ENCODE measurements at regions not wholly inside any gene's neighbourhood (a gene's known extent, or its start where the extent isn't known, plus 50 kb on each side); places are given as distances from the start of the nearest gene placed in this dataset.

GRCh38 chr7:46164629-46165028 is 243.6 kb upstream of the IGFBP3 start:
- TF ChIP-seq, protein P1, sequence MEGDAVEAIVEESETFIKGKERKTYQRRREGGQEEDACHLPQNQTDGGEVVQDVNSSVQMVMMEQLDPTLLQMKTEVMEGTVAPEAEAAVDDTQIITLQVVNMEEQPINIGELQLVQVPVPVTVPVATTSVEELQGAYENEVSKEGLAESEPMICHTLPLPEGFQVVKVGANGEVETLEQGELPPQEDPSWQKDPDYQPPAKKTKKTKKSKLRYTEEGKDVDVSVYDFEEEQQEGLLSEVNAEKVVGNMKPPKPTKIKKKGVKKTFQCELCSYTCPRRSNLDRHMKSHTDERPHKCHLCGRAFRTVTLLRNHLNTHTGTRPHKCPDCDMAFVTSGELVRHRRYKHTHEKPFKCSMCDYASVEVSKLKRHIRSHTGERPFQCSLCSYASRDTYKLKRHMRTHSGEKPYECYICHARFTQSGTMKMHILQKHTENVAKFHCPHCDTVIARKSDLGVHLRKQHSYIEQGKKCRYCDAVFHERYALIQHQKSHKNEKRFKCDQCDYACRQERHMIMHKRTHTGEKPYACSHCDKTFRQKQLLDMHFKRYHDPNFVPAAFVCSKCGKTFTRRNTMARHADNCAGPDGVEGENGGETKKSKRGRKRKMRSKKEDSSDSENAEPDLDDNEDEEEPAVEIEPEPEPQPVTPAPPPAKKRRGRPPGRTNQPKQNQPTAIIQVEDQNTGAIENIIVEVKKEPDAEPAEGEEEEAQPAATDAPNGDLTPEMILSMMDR (conservative IDR thresholded peaks at IDR 0.05; ENCODE audit: low read depth, low read length): no peak
- no peak for DNase-seq (ENCODE audit: low read depth)
- H3K4me3 ChIP-seq (ENCODE audit: low read length): no peak overlapping the region

DNA sequence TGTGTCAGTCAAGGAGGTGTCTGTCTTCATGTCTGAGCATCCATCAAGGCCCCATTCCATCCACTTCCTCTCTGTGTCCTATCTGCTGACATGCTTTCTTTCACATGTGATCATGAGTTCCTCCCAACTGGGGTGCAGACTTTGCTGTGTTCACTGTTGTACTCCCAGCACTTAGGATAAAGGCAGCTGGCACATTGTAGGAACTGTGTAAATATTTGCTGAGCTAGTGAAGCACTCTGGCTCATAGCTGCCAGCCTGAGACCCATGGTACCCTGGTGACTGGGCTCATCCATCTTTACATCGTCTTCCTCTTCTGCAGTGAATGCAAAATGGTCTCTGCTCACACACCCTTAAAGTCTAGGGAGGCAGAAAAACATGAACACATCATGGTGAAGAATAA is 242.2 kb upstream of the IGFBP3 start:
- DNase-seq (ENCODE audit: low read depth): no peak
- TF ChIP-seq, protein P1 (conservative IDR thresholded peaks at IDR 0.05; ENCODE audit: low read depth, low read length): no peak
- no peak overlapping the region for H3K4me3 ChIP-seq (ENCODE audit: low read length)

DNA sequence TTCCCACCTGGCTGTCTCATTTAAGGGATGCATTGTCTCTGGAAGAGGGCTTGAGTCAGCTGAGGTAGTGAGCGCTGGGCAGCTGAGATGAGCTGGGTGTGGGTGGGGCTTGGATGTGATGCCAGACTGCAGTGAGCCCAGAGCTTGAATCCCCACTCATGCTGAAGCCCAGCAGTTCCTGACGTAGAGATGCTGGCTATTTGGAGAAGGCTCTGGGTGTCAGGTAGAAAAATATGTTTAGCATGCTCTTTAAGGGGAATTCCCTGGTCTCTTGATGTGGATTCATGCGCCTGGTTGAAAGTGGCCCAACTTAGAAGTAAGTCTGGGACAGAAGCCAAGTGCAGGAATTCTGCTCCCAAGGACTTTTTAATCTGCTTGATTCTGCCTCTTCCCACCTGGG is 241.5 kb upstream of the IGFBP3 start:
- TF ChIP-seq, protein P1 (conservative IDR thresholded peaks at IDR 0.05; ENCODE audit: low read depth, low read length): no peak
- DNase-seq (ENCODE audit: low read depth): peak; percentile 54
- no peak overlapping the region for H3K4me3 ChIP-seq (ENCODE audit: low read length)

DNA sequence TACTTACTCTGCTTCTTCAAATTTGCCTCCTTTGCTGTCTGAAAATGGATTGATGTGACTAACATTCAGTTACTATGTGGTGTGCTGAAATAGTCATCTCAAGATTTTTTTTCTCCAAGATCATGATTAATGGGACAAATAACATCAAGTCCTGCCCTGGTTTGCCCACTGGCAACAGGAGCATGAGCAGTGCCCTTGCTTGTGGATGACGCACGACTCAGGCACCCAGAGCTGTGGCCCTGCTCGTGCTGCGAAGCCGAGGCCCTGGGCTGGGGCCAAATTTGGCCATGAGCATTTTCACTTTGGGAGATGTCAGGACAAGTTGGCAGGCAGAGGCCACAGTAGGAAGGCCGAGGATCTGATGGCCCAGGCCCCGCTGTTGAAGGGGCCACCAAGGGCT is 239.8 kb upstream of the IGFBP3 start:
- no peak overlapping the region for H3K4me3 ChIP-seq (ENCODE audit: low read length)
- DNase-seq (ENCODE audit: low read depth): no peak
- TF ChIP-seq, protein P1 (conservative IDR thresholded peaks at IDR 0.05; ENCODE audit: low read depth, low read length): no peak

DNA sequence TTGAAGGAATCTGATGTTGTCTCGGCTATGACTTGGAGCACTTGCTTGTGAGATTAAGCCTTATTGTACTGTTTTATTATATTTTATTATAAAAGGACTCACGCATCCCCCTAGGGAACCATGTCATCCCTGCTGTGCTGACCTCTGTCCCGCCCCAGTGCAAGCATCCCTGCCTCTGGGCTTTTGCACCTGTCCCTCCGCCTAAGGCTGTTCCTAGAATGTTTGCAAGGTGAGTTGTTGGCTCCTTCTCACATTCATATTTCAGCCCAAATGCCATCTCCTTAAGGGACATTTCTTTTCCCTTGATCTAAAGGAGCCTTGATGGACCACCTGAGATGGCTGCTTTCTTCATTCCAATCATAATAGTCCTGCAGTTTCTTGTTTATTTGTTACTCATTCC is 236.9 kb upstream of the IGFBP3 start:
- no peak for DNase-seq (ENCODE audit: low read depth)

DNA sequence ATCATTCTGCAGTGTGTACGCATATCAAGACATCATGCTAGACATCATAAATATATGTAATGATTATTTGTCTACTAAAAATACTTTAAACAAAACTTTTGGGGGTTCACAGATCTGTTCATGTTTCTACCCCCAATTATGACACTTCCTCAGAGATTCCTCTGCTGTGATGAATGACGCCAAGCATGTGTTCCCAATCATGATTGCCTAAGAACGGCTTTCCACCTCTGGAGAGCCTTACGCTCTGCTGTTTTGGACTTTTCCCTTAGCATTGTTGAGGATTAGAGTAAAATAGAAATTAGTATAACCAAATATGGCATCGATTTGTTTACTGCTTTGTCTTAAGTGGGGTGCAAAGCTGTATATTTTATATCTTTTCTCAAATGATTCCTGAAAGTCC is 236.3 kb upstream of the IGFBP3 start:
- TF ChIP-seq, protein P1 (conservative IDR thresholded peaks at IDR 0.05; ENCODE audit: low read depth, low read length): no peak
- no peak for DNase-seq (ENCODE audit: low read depth)
- H3K4me3 ChIP-seq (ENCODE audit: low read length): no peak overlapping the region

More for the DNA sequence above, 236.9 kb upstream of the IGFBP3 start:
- TF ChIP-seq, protein P1 (conservative IDR thresholded peaks at IDR 0.05; ENCODE audit: low read depth, low read length): no peak
- H3K4me3 ChIP-seq (ENCODE audit: low read length): no peak overlapping the region

GRCh38 chr7:46156853-46157252 is 235.8 kb upstream of the IGFBP3 start:
- no peak overlapping the region for H3K4me3 ChIP-seq (ENCODE audit: low read length)
- no peak for DNase-seq (ENCODE audit: low read depth)
- TF ChIP-seq, protein P1 (conservative IDR thresholded peaks at IDR 0.05; ENCODE audit: low read depth, low read length): no peak

All from retinal pigment epithelial cell (primary cell).